Parathyroid adenoma (tissue), 2 donors: ENCODE measurements at regions not wholly inside any gene's neighbourhood (a gene's known extent, or its start where the extent isn't known, plus 50 kb on each side); places are given as distances from the start of the nearest gene placed in this dataset.

Source experiments
- H2AFZ ChIP-seq: fragments of 300-600 bp; sonication (generic); one replicate; pipeline ENCODE4 v1.7.0; 2017; ENCODE audit warnings: antibody characterized with exemption, mild to moderate bottlenecking
- H3K27ac ChIP-seq: fragments of 300-600 bp; sonication (generic); one replicate; pipeline ENCODE4 v1.7.0; 2017
- H3K27me3 ChIP-seq: fragments of 300-600 bp; sonication (generic); one replicate; pipeline ENCODE4 v1.7.0; 2017; ENCODE audit warnings: low read length; ENCODE audit not compliant: control insufficient read depth, insufficient read depth
- H3K36me3 ChIP-seq: fragments of 300-600 bp; sonication (generic); one replicate; pipeline ENCODE4 v1.7.0; 2017; ENCODE audit warnings: low read length; ENCODE audit not compliant: control insufficient read depth, insufficient read depth
- H3K4me1 ChIP-seq: fragments of 300-600 bp; sonication (generic); one replicate; pipeline ENCODE4 v1.7.0; 2017; ENCODE audit warnings: control low read depth
- H3K4me2 ChIP-seq: fragments of 300-600 bp; sonication (generic); one replicate; pipeline ENCODE4 v1.7.0; 2017; ENCODE audit warnings: low read length
- H3K4me3 ChIP-seq: fragments of 300-600 bp; sonication (generic); one replicate; pipeline ENCODE4 v1.7.0; 2017; ENCODE audit warnings: low read depth, low read length
- H3K79me2 ChIP-seq: fragments of 300-600 bp; sonication (generic); one replicate; pipeline ENCODE4 v1.7.0; 2017; ENCODE audit warnings: control low read depth
- H3K9ac ChIP-seq: fragments of 300-600 bp; sonication (generic); one replicate; pipeline ENCODE4 v1.7.0; 2017; ENCODE audit warnings: mild to moderate bottlenecking
- H3K9me3 ChIP-seq: fragments of 300-600 bp; sonication (generic); one replicate; pipeline ENCODE4 v1.7.0; 2017; ENCODE audit warnings: low read length; ENCODE audit not compliant: control insufficient read depth
- CTCF ChIP-seq: fragments of 300-600 bp; sonication (generic); IDR thresholded peaks from one replicate; pipeline ENCODE4 v1.7.0; 2017; ENCODE audit warnings: antibody characterized with exemption, mild to moderate bottlenecking
- donor health status: primary hyperparathyroidism.

GRCh38 chr6:4611429-4612129 is 164.6 kb upstream of the CDYL start:
- H3K4me3 ChIP-seq, result no peak overlapping the region
- no peak overlapping the region for H3K9ac ChIP-seq
- TF ChIP-seq CTCF, result no peak
- H3K4me1 ChIP-seq, result no peaks in the 10 kb centered on the region
- no peak overlapping the region for H3K4me2 ChIP-seq
- no peak overlapping the region for H2AFZ ChIP-seq
- no peak overlapping the region for H3K27ac ChIP-seq
- H3K9me3 ChIP-seq, result no peaks in the 10 kb centered on the region
- H3K79me2 ChIP-seq, result no peaks in the 10 kb centered on the region
- H3K36me3 ChIP-seq, result no peaks in the 10 kb centered on the region
- no peaks in the 10 kb centered on the region for H3K27me3 ChIP-seq

GRCh38 chr6:4610256-4610655 is 165.9 kb upstream of the CDYL start:
- Histone ChIP-seq H3K36me3 (no peaks in the 10 kb centered on the region), H3K79me2 (no peaks in the 10 kb centered on the region), H3K27me3 (no peaks in the 10 kb centered on the region), H2AFZ (no peak overlapping the region), H3K9ac (no peak overlapping the region), H3K4me1 (no peaks in the 10 kb centered on the region), H3K4me3 (no peak overlapping the region), H3K9me3 (no peaks in the 10 kb centered on the region), H3K27ac (no peak overlapping the region), H3K4me2 (no peak overlapping the region)
- TF ChIP-seq CTCF, result no peak

GRCh38 chr6:4608361-4609115 is 167.7 kb upstream of the CDYL start:
- H3K79me2 ChIP-seq, result no peaks in the 10 kb centered on the region
- no peaks in the 10 kb centered on the region for H3K36me3 ChIP-seq
- no peak overlapping the region for H3K27ac ChIP-seq
- no peak for TF ChIP-seq CTCF
- H3K4me2 ChIP-seq, result no peak overlapping the region
- H3K9ac ChIP-seq, result no peak overlapping the region
- H3K4me1 ChIP-seq, result no peaks in the 10 kb centered on the region
- no peaks in the 10 kb centered on the region for H3K27me3 ChIP-seq
- H2AFZ ChIP-seq, result no peak overlapping the region
- no peak overlapping the region for H3K4me3 ChIP-seq
- no peaks in the 10 kb centered on the region for H3K9me3 ChIP-seq

DNA sequence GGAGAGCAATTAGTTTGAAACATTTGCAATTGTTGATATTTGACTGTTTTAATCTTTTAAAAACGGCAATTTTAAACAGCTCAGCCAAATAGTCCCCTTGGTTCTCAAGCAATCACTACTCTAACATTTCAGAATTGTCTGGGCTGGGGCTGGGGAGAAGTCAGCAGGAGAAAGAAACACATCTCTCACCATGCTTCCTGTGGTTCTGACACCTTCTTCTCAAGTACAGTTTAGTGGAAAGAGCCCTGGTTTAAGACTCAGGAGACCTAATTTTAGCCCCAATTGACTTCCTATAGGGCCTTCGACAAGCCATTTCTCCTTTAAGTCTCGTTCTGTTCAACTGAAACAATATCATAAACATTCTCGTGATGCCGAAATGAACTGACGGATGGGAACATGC is 168.4 kb upstream of the CDYL start:
- no peak overlapping the region for H2AFZ ChIP-seq
- no peaks in the 10 kb centered on the region for H3K9me3 ChIP-seq
- no peak overlapping the region for H3K4me3 ChIP-seq
- TF ChIP-seq CTCF, result no peak
- no peaks in the 10 kb centered on the region for H3K27me3 ChIP-seq
- no peaks in the 10 kb centered on the region for H3K79me2 ChIP-seq
- H3K36me3 ChIP-seq, result no peaks in the 10 kb centered on the region
- no peaks in the 10 kb centered on the region for H3K4me1 ChIP-seq
- H3K27ac ChIP-seq, result no peak overlapping the region
- no peak overlapping the region for H3K9ac ChIP-seq
- H3K4me2 ChIP-seq, result no peak overlapping the region
